Kidney capillary endothelial cell (primary cell): ENCODE measurements at regions not wholly inside any gene's neighbourhood (a gene's known extent, or its start where the extent isn't known, plus 50 kb on each side); places are given as distances from the start of the nearest gene placed in this dataset.
"Not testable (repeated sequence)": the region's sequence is repeated elsewhere in the genome, so short reads cannot be mapped to it uniquely, and the experiment has no call there.

Experiments used
- DNase-seq: peaks from one replicate; pipeline ENCODE4 v3.0.0-alpha.2; 2018; ENCODE audit warnings: low spot score

- no peak for DNase-seq
Measured at GRCh38 chr10:2627969-2628368, 439.4 kb upstream of the PFKP start.

GRCh38 chr10:2625094-2625493 is 442.3 kb upstream of the PFKP start:
- DNase-seq, result no peak

GRCh38 chr10:2623675-2624274 is 443.6 kb upstream of the PFKP start:
- no peak for DNase-seq

GRCh38 chr10:2620827-2621521 is 446.4 kb upstream of the PFKP start:
- DNase-seq, result no peak

GRCh38 chr10:2619916-2620315 is 447.4 kb upstream of the PFKP start:
- no peak for DNase-seq

GRCh38 chr10:2619472-2619871 is 447.9 kb upstream of the PFKP start:
- peak; percentile 7 for DNase-seq

- DNase-seq, result no peak
Measured at GRCh38 chr10:2618690-2619089, 448.7 kb upstream of the PFKP start.

GRCh38 chr10:2616215-2616614 is 451.1 kb upstream of the PFKP start:
- no peak for DNase-seq

GRCh38 chr10:2611603-2612002 is 455.7 kb upstream of the PFKP start:
- DNase-seq, result no peak

GRCh38 chr10:2610946-2611345 is 456.4 kb upstream of the PFKP start:
- DNase-seq, result no peak

- DNase-seq, result no peak
Measured at GRCh38 chr10:2604891-2605290, 462.5 kb upstream of the PFKP start.

GRCh38 chr10:2599571-2599970 is 467.8 kb upstream of the PFKP start:
- no peak for DNase-seq

- DNase-seq, result no peak
Measured at GRCh38 chr10:2592360-2593160, 474.8 kb upstream of the PFKP start.

- no peak for DNase-seq
Measured at GRCh38 chr10:2589196-2589595, 478.2 kb upstream of the PFKP start.

- no peak for DNase-seq
Measured at GRCh38 chr10:2584385-2584784, 483.0 kb upstream of the PFKP start.

- no peak for DNase-seq
Measured at GRCh38 chr10:2576892-2577291, 490.5 kb upstream of the PFKP start.

- DNase-seq, result no peak
Measured at GRCh38 chr10:2575460-2575859, 491.9 kb upstream of the PFKP start.

GRCh38 chr10:2572611-2573010 is 494.7 kb upstream of the PFKP start:
- no peak for DNase-seq

GRCh38 chr10:2556883-2557282 is 510.5 kb upstream of the PFKP start:
- no peak for DNase-seq

- no peak for DNase-seq
Measured at GRCh38 chr10:2548071-2548470, 519.3 kb upstream of the PFKP start.

- no peak for DNase-seq
Measured at GRCh38 chr10:2547606-2548005, 519.7 kb upstream of the PFKP start.

- DNase-seq, result not testable (repeated sequence)
Measured at GRCh38 chr10:2546894-2547293, 520.5 kb upstream of the PFKP start.

GRCh38 chr10:2543974-2544373 is 523.4 kb upstream of the PFKP start:
- no peak for DNase-seq
